ENCODE measurements at regions not wholly inside any gene's neighbourhood (a gene's known extent, or its start where the extent isn't known, plus 50 kb on each side); places are given as distances from the start of the nearest gene placed in this dataset.

DNA sequence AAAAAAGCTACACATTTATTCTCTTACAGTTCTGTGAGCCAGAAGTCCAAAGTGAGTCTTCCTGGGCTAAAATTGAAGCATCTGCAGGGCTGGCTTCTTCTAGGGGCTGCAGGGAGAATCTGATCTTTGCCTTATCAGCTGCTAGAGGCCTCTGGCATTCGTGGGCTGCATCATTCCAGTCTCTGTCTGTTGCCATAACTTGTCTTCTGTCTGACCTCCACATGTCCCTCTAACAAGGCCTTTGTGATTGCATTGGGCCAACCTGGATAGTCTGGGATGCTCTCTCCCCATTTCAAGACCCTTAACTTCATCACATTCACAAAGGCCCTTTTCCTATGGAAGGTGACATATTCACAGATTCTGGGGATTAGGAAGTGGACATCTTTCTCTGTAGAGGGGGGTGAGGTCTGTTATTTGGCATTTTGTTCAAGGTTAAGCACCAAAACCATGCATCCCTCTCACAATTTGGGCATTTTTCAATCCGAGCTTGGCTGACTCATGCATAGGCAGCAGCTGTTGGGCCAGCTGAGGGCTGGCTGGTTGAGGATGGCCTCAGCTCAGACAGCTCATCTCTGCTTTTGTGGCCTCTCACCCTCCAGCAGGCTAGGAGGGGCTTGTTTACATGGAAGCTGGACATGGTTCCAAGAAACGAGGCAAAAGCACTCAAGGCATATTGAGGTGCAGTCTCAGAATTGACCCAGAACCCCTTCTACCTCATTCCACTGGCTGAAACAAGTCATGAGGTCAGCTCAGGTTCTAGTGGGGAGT lies 116.1 kb upstream of the NXT1 start:
- ChIA-PET POLR2A (interaction anchor here (0.6 kb wide), 1 partner anchor 1460 kb away, joined by 5 read pairs; no protein-coding TSS in a partner anchor), CTCF (interaction anchor here (0.5 to 4.1 kb wide), 47 partner anchors 8 to 1202 kb away, joined by 3 to 38 read pairs (median 4); no protein-coding TSS in a partner anchor)
- Histone ChIP-seq H3K27ac (ENCODE audit: extremely low read depth, low read depth, low read length) (no peak overlapping the region), H3K9me3 (ENCODE audit: control insufficient read depth, insufficient read depth, low read depth, low read length) (no peaks in the 10 kb centered on the region), H3K36me3 (ENCODE audit: control insufficient read depth in 2 of 2, insufficient read depth in 1 of 2, low read length in 2 of 2) (no peaks in the 10 kb centered on the region), H3K4me3 (ENCODE audit: low read depth, low read length) (no peak overlapping the region), H3K4me1 (ENCODE audit: control insufficient read depth, insufficient read depth, low read length) (no peaks in the 10 kb centered on the region)
- TF ChIP-seq ZNF639 (tag by site-specific recombination; IDR thresholded peaks at IDR 0.05): no peak
- no peak for TF ChIP-seq ZNF174 (tag by site-specific recombination; IDR thresholded peaks at IDR 0.05)
- TF ChIP-seq, protein P1, sequence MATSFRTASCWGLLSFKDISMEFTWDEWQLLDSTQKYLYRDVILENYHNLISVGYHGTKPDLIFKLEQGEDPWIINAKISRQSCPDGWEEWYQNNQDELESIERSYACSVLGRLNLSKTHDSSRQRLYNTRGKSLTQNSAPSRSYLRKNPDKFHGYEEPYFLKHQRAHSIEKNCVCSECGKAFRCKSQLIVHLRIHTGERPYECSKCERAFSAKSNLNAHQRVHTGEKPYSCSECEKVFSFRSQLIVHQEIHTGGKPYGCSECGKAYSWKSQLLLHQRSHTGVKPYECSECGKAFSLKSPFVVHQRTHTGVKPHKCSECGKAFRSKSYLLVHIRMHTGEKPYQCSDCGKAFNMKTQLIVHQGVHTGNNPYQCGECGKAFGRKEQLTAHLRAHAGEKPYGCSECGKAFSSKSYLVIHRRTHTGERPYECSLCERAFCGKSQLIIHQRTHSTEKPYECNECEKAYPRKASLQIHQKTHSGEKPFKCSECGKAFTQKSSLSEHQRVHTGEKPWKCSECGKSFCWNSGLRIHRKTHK (tag by site-specific recombination; IDR thresholded peaks at IDR 0.05): no peak
- TF ChIP-seq REST (tag by site-specific recombination; IDR thresholded peaks at IDR 0.05): no peak
- no peak for TF ChIP-seq PRDM1 (tag by site-specific recombination; IDR thresholded peaks at IDR 0.05)
- no peak for TF ChIP-seq KLF1 (tag by site-specific recombination; IDR thresholded peaks at IDR 0.05)
- TF ChIP-seq PRDM4 (tag by site-specific recombination; IDR thresholded peaks at IDR 0.05): no peak

DNA sequence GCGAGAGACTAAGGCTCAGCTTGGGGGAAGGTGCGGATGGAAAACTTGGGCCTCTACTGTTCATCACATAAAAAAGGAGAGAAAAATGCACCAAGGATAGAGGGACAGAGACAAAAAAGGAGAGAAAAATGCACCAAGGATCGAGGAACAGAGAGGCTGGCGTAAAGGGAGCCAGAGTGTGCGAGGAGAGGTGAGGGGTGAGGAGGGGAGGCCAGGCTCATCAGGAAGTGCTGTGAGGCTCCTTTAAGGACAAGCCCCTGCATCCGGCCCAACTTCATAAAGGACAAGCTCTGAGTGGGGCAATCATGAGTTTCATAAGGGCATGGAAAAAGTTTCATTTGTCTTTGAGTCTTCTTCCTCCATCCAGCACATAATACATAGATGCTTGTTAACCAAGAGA lies 117.2 kb upstream of the NXT1 start:
- POLR2A ChIA-PET: no interaction called here
- no peaks in the 10 kb centered on the region for H3K4me1 ChIP-seq (ENCODE audit: control insufficient read depth, insufficient read depth, low read length)
- no peaks in the 10 kb centered on the region for H3K9me3 ChIP-seq (ENCODE audit: control insufficient read depth, insufficient read depth, low read depth, low read length)
- CTCF ChIA-PET: interaction anchor here (3.6 to 4.1 kb wide), 2 partner anchors 12 to 542 kb away, joined by 32 to 38 read pairs; no protein-coding TSS in a partner anchor
- TF ChIP-seq ZNF560 (tag by site-specific recombination; IDR thresholded peaks at IDR 0.05; ENCODE audit: borderline replicate concordance) (no peak), ZNF548 (tag by site-specific recombination; IDR thresholded peaks at IDR 0.05) (no peak), ZNF837 (tag by site-specific recombination; IDR thresholded peaks at IDR 0.05) (no peak), ZNF146 (tag by site-specific recombination; IDR thresholded peaks at IDR 0.05) (no peak), ZNF23 (tag by site-specific recombination; IDR thresholded peaks at IDR 0.05; ENCODE audit: borderline replicate concordance) (no peak), PBX3 (CRISPR knock-in tag; IDR thresholded peaks at IDR 0.05) (no peak), ZNF677 (tag by site-specific recombination; IDR thresholded peaks at IDR 0.05) (no peak), ZNF184 (tag by site-specific recombination; IDR thresholded peaks at IDR 0.05) (no peak), ZNF555 (tag by site-specific recombination; conservative IDR thresholded peaks at IDR 0.05) (no peak), ZNF629 (tag by site-specific recombination; IDR thresholded peaks at IDR 0.05) (no peak), PRDM4 (tag by site-specific recombination; IDR thresholded peaks at IDR 0.05) (no peak), ZSCAN30 (tag by site-specific recombination; IDR thresholded peaks at IDR 0.05) (no peak), ZNF292 (tag by site-specific recombination; IDR thresholded peaks at IDR 0.05; ENCODE audit: borderline replicate concordance, low read depth) (no peak), ZNF785 (tag by site-specific recombination; IDR thresholded peaks at IDR 0.05) (no peak), ZNF114 (tag by site-specific recombination; IDR thresholded peaks at IDR 0.05) (no peak)
- H3K36me3 ChIP-seq (ENCODE audit: control insufficient read depth in 2 of 2, insufficient read depth in 1 of 2, low read length in 2 of 2): no peaks in the 10 kb centered on the region
- no peak overlapping the region for H3K4me3 ChIP-seq (ENCODE audit: low read depth, low read length)
- no peak overlapping the region for H3K27ac ChIP-seq (ENCODE audit: extremely low read depth, low read depth, low read length)
